ENCODE measurements at regions not wholly inside any gene's neighbourhood (a gene's known extent, or its start where the extent isn't known, plus 50 kb on each side); places are given as distances from the start of the nearest gene placed in this dataset.

DNA sequence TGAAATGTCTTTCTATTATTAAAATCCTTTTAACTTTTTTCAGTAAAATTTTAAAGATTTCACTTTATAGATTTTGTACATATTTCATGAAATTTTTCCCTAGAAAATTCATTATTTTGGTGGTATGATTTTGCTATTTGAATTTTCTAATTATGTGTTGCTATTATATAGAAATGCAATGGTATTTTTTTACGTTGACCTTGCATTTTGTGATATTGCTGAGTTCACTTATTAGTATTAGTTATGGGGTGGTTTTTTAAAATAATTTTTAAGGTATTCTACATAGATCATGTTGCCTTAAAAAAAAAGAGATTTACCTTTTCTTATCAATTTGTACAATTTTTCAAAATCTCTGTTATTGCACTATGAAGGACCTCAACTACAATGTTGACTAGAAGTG, 458.3 kb downstream of the TLE1 start:
- Histone ChIP-seq H3K23me2 (ENCODE audit: insufficient read length, low read depth, low read length, poor library complexity, severe bottlenecking) (no peaks in the 10 kb centered on the region), H3K4me1 (ENCODE audit: insufficient read depth, low read length) (no peaks in the 10 kb centered on the region), H2BK120ac (ENCODE audit: low read depth, low read length, poor library complexity, severe bottlenecking) (no peak overlapping the region), H4K91ac (ENCODE audit: insufficient read length, low read depth, low read length) (no peak overlapping the region), H4K20me1 (ENCODE audit: control insufficient read depth, insufficient read depth, insufficient read length) (no peaks in the 10 kb centered on the region), H3K4ac (ENCODE audit: low read depth, low read length) (no peak overlapping the region), H3T11ph (ENCODE audit: low read length) (no peak overlapping the region), H3K18ac (ENCODE audit: insufficient read length, low read depth, low read length) (no peak overlapping the region), H2BK12ac (ENCODE audit: insufficient read length, low read depth, low read length) (no peak overlapping the region), H3K27me3 (ENCODE audit: insufficient read depth, low read length) (no peaks in the 10 kb centered on the region), H3K4me2 (ENCODE audit: insufficient read depth, insufficient read length, low read length) (no peak overlapping the region), H4K8ac (replicated peaks; ENCODE audit: insufficient read length, low read depth, low read length) (no peak overlapping the region), H2BK5ac (ENCODE audit: insufficient read length, low read length) (no peak overlapping the region), H3K79me2 (ENCODE audit: insufficient read depth, low read length) (no peaks in the 10 kb centered on the region), H2BK15ac (ENCODE audit: low read depth, low read length) (no peak overlapping the region), H3K9me3 (ENCODE audit: control insufficient read depth, low read depth, low read length) (no peaks in the 10 kb centered on the region), H3K79me1 (ENCODE audit: insufficient read depth, low read depth, low read length, poor library complexity, severe bottlenecking) (no peaks in the 10 kb centered on the region), H3K23ac (ENCODE audit: insufficient read length, low read depth, low read length) (no peak overlapping the region), H3K9ac (ENCODE audit: extremely low read depth, insufficient read length, low read length) (no peak overlapping the region), H2AFZ (ENCODE audit: low read length) (no peak overlapping the region), H3K14ac (ENCODE audit: insufficient read depth, low read length) (no peak overlapping the region), H3K27ac (ENCODE audit: insufficient read length, low read depth, low read length) (no peak overlapping the region), H3K56ac (ENCODE audit: insufficient read length, low read depth, low read length) (no peak overlapping the region), H2BK20ac (ENCODE audit: low read depth, low read length, poor library complexity, severe bottlenecking) (no peak overlapping the region), H2AK5ac (ENCODE audit: insufficient read length, low read length) (no peak overlapping the region), H4K5ac (ENCODE audit: insufficient read length, low read depth, low read length) (no peak overlapping the region)
- no peaks in the 10 kb centered on the region for H3K4me1 Mint-ChIP-seq
- no peaks in the 10 kb centered on the region; a peak in 1 of 5 replicates for H3K9me3 Mint-ChIP-seq
- no peak for TF ChIP-seq CTCF (conservative IDR thresholded peaks at IDR 0.05)
- H3K4me3 Mint-ChIP-seq: no peak overlapping the region
- no peak for DNase-seq
- no peaks in the 10 kb centered on the region for H3K36me3 Mint-ChIP-seq (ENCODE audit: insufficient read depth in 1 of 3, low read depth in 3 of 3)
- no peaks in the 10 kb centered on the region for H3K27me3 Mint-ChIP-seq (ENCODE audit: low read depth)
- WGBS (ENCODE audit: extremely low coverage, insufficient read length, low lambda C conversion rate): no CpG with 5 or more reads among the region's 1 CpG
- H3K27ac Mint-ChIP-seq: no peak overlapping the region

Data from H9 (cell line).